Left ventricle myocardium inferior (tissue), 1 donor: ENCODE measurements at regions not wholly inside any gene's neighbourhood (a gene's known extent, or its start where the extent isn't known, plus 50 kb on each side); places are given as distances from the start of the nearest gene placed in this dataset.

Source experiments
- DNase-seq: peaks from one replicate; pipeline ENCODE4 v3.0.0-alpha.2; 2020
- H3K27ac ChIP-seq: fragments of 200-600 bp; replicated peaks from 2 replicates; pipeline ENCODE4 v1.8.0; 2021
- H3K27me3 ChIP-seq: fragments of 200-600 bp; 2 replicates; pipeline ENCODE4 v1.8.0; 2021; ENCODE audit warnings: low read depth
- H3K36me3 ChIP-seq: fragments of 200-600 bp; 2 replicates; pipeline ENCODE4 v1.8.0; 2021
- H3K4me1 ChIP-seq: fragments of 200-600 bp; 2 replicates; pipeline ENCODE4 v1.8.0; 2021
- H3K4me3 ChIP-seq: fragments of 200-600 bp; 2 replicates; pipeline ENCODE4 v1.8.0; 2021; ENCODE audit warnings: mild to moderate bottlenecking, moderate library complexity
- H3K9me3 ChIP-seq: fragments of 200-600 bp; replicated peaks from 2 replicates; pipeline ENCODE4 v1.8.0; 2021
- intact Hi-C: fragments of 100-400 bp; cut with micrococcal nuclease; formaldehyde crosslinking; loops from one replicate; pipeline ENCODE4 v1.11.0; 2022
- TF ChIP-seq, protein P1 (sequence below): fragments of 200-600 bp; IDR thresholded peaks from 2 replicates; pipeline ENCODE4 v1.8.0; 2021; ENCODE audit warnings: antibody characterized with exemption, mild to moderate bottlenecking, borderline replicate concordance
- donor health status: DM: no; HTN: yes; CAD: no; lungs with severe emphysema.

- no peaks in the 10 kb centered on the region for H3K36me3 ChIP-seq
- DNase-seq = no peak
- H3K27me3 ChIP-seq = peaks cover 78% of the 10 kb centered on the region
- intact Hi-C loops = no loop called here
- H3K4me3 ChIP-seq = no peak overlapping the region
- H3K9me3 ChIP-seq = no peaks in the 10 kb centered on the region
- H3K27ac ChIP-seq = no peak overlapping the region
- TF ChIP-seq, protein P1, sequence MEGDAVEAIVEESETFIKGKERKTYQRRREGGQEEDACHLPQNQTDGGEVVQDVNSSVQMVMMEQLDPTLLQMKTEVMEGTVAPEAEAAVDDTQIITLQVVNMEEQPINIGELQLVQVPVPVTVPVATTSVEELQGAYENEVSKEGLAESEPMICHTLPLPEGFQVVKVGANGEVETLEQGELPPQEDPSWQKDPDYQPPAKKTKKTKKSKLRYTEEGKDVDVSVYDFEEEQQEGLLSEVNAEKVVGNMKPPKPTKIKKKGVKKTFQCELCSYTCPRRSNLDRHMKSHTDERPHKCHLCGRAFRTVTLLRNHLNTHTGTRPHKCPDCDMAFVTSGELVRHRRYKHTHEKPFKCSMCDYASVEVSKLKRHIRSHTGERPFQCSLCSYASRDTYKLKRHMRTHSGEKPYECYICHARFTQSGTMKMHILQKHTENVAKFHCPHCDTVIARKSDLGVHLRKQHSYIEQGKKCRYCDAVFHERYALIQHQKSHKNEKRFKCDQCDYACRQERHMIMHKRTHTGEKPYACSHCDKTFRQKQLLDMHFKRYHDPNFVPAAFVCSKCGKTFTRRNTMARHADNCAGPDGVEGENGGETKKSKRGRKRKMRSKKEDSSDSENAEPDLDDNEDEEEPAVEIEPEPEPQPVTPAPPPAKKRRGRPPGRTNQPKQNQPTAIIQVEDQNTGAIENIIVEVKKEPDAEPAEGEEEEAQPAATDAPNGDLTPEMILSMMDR = no peak
- H3K4me1 ChIP-seq = no peaks in the 10 kb centered on the region
These were observed 56.3 kb upstream of the SYT6 start for GRCh38 chr1:114209971-114210370.

- TF ChIP-seq, protein P1 = no peak
- H3K4me1 ChIP-seq = no peaks in the 10 kb centered on the region
- H3K9me3 ChIP-seq = no peaks in the 10 kb centered on the region
- intact Hi-C loops = no loop called here
- no peak for DNase-seq
- no peaks in the 10 kb centered on the region for H3K36me3 ChIP-seq
- H3K27me3 ChIP-seq = peaks cover 82% of the 10 kb centered on the region
- H3K4me3 ChIP-seq = no peak overlapping the region
- H3K27ac ChIP-seq = no peak overlapping the region
These were observed 55.0 kb upstream of the SYT6 start for GRCh38 chr1:114208714-114209113.

- Histone ChIP-seq H3K36me3 (no peaks in the 10 kb centered on the region), H3K4me3 (no peak overlapping the region), H3K9me3 (no peaks in the 10 kb centered on the region), H3K27ac (no peak overlapping the region), H3K4me1 (no peaks in the 10 kb centered on the region), H3K27me3 (peaks cover 86% of the 10 kb centered on the region)
- DNase-seq = no peak
- intact Hi-C loops = no loop called here
- TF ChIP-seq, protein P1 = no peak
These were observed 54.4 kb upstream of the SYT6 start for GRCh38 chr1:114208106-114208505.

GRCh38 chr1:114207635-114208034 lies 54.0 kb upstream of the SYT6 start:
- H3K9me3 ChIP-seq = no peaks in the 10 kb centered on the region
- TF ChIP-seq, protein P1 = no peak
- H3K4me1 ChIP-seq = no peaks in the 10 kb centered on the region
- no peak for DNase-seq
- H3K27me3 ChIP-seq = peaks cover 91% of the 10 kb centered on the region
- no peaks in the 10 kb centered on the region for H3K36me3 ChIP-seq
- intact Hi-C loops = no loop called here
- no peak overlapping the region for H3K27ac ChIP-seq
- no peak overlapping the region for H3K4me3 ChIP-seq

- H3K9me3 ChIP-seq = no peaks in the 10 kb centered on the region
- DNase-seq = no peak
- H3K27ac ChIP-seq = no peak overlapping the region
- H3K4me3 ChIP-seq = no peak overlapping the region
- TF ChIP-seq, protein P1 = no peak
- no peaks in the 10 kb centered on the region for H3K4me1 ChIP-seq
- H3K27me3 ChIP-seq = peaks cover 92% of the 10 kb centered on the region
- no peaks in the 10 kb centered on the region for H3K36me3 ChIP-seq
- intact Hi-C loops = no loop called here
These were observed 52.7 kb upstream of the SYT6 start for GRCh38 chr1:114206392-114206791.

DNA sequence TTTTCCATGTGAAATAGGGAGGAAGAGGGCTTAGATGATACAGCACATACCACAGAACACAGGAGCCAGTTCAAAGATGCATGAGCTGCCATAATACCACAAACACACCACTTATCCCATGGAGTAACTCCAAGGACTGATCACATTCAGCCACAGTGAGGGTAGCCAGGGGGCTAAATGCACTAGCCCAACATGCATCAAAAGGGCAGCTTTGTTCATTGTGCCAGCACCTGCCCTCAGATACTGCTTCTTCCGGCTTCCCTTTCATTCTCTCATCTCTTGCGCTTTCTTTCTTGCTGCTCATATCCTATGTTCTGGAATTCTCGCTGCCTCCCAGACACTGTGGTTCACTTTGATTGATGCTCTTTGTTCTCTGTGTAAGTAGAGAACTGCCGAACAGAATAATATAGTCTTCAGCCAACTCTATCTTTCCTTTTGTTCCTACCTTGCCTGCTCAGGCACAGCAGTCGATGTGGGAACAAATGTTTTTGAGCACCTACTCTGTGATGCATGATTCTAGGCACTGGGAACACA lies 50.0 kb upstream of the SYT6 start:
- Histone ChIP-seq H3K27ac (no peak overlapping the region), H3K4me3 (no peak overlapping the region), H3K9me3 (no peaks in the 10 kb centered on the region), H3K4me1 (no peaks in the 10 kb centered on the region), H3K36me3 (no peaks in the 10 kb centered on the region), H3K27me3 (peaks cover 81% of the 10 kb centered on the region)
- intact Hi-C loops = no loop called here
- no peak for DNase-seq
- TF ChIP-seq, protein P1 = no peak
